HUDEP-2 (cell line): ENCODE measurements at regions not wholly inside any gene's neighbourhood (a gene's known extent, or its start where the extent isn't known, plus 50 kb on each side); places are given as distances from the start of the nearest gene placed in this dataset.

Source experiments
- DNase-seq, 76 experiments: peaks; one replicate each; lab custom pipeline; 2025; ENCODE audit not compliant: unreplicated experiment in 76 of 76; lab: John Stamatoyannopoulos, UW

DNA sequence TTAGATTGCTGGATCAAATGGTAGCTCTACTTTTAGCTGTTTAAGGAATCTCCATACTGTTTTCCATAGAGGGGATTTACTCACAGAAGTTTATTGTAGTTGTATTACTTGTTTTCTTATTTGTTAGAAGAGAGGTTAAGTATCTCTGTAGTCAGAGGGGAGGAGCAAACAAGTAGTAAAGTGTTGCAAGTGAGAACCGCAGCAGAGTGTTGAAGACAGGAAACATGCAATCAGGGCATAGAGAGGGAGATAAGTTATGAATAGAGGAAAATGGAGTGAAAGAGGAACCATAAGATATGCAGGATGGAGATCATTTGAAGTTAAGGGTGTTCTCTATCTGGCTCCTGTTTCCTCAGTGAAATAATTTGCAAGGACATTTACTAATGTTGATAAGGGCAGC lies 331.4 kb upstream of the TMEM229A start:
- DNase-seq: no peak

DNA sequence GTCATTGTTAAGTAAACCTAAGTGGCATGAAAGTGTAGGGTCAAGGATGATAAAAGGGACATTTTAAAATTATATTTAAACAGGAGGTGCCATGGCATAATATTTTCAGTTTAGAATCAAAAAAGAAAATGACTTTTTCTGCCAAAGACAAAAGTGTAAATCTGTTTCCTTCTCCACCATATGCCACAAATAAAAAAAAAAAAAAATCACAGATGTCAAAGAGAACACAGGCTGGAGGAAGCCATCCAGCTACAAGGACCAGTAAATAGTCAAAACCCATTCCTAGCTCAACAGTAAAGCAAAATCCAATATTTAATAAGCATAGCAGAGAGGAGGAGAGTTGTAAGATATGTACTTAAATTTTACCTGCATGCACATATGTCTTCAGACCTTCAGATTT lies 321.3 kb upstream of the TMEM229A start:
- no peak for DNase-seq

DNA sequence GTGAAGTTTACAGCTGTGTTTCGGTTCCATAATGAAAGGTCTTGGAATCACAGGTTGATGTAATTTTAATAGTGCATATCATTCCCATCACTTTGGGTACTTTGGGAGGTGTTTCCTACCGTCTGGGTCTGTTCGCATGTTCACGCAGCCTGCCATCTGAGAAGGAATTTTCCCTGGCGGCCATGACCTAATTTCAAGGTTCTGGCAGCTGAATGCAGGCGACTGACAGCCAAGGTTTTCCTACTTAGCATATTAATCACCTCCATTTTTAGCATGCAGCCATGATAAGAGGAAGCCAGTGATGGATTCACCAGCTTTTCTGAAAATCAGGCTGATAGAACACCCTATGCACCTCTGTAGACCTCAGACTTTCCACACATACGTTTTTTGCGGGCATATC lies 319.1 kb upstream of the TMEM229A start:
- no peak for DNase-seq

DNA sequence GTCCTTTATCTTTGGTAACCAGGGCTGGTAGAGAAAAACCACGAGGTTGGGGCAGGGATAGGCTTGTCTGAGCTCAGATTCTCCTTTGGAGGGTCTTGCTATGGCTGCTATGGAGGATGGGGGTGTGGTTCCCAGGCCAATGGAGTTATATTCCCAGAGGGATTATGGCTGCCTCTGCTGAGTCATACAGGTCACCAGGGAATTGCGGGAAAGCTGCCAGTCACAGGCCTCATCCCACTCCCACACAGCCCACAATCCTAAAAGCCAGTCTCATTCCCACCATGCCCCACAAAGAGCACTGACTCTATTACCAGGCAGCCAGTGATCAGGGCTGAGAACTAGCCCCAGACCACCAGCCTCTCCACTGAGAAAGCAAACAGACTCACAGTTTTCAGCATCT lies 316.6 kb upstream of the TMEM229A start:
- no peak for DNase-seq

DNA sequence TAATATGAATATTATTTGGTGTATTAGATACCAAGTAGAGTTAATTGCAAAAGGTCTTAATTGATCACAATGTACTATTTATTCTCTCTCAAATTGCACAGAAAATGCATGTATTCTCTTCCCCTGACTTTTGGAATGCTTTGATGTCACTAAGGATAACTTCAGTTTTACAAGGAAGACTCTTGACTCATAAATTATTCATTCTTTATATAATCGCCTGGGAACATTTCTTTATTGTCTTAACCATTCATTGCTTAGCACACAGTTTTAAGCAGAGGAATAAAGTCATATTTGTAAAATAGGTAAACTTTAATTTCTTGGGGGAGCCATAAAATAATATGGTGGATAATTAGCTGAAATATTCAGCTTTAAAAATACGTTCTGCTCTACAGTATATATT lies 306.0 kb upstream of the TMEM229A start:
- no peak for DNase-seq

DNA sequence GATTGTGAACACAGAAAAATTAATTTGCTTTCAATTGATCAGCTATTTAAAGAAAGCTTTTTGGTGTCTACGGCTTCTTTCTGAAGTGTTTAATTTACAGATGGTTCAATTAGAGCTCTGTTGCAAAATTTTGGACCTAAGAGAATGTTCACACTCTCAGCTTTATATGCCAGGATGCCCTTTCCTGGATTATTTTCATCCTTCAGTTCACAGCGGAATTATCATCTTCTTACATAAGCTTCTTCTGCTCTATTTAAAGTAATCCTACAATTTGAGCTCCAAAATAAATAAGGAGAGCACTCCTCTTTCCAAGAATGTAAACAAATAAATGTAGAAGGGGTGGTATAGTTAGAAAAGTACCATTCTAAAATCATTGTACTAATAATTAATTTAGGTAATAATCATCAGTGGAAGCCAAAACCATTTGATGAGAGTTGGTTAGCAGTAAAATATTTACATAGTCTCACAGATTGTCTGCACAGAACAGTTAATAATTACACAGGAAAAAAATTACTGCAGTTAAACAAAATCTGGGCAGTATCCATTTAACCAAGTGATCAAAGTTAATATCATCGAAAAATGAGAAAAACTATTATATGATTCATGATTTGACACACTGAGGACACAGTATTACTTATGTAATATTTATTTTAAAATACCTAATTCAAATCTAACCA lies 298.0 kb upstream of the TMEM229A start:
- no peak for DNase-seq

DNA sequence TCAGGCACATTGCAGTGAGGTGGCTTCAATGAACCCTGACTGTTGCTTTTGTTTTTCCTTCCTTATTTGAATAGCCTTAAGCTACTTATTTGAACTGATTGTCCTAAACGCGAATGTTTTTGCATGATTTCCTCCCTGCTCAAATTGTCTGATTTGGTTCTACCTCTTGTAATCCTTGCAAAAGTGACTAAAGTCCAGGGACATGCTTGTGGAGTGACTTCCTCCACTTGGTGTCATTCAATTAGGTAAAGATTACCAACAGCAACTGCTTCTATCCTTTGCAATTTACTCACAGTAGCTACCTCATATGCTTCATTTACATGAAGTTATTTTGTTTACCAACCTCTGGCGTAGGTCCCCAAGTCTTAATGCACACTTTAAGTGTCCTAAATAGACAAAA lies 295.9 kb upstream of the TMEM229A start:
- DNase-seq: no peak

DNA sequence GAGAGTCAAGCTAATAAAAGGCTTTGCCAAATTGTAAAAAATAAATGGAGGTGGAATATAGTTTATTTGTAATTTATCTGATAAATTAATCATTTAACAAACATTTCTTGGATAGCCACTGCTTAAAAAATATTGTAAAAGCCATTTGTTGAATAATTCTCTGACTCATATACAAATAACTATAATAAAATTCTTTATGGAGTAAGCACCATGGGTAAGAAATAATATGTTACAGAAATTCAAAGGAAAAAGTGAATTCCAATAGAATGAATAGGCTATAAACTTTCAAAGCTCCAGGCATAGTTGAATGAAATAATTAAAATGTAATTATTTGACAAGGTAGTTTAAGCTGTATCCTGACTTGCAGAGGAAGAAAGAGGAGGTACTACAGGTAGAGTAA lies 291.4 kb upstream of the TMEM229A start:
- DNase-seq: no peak

DNA sequence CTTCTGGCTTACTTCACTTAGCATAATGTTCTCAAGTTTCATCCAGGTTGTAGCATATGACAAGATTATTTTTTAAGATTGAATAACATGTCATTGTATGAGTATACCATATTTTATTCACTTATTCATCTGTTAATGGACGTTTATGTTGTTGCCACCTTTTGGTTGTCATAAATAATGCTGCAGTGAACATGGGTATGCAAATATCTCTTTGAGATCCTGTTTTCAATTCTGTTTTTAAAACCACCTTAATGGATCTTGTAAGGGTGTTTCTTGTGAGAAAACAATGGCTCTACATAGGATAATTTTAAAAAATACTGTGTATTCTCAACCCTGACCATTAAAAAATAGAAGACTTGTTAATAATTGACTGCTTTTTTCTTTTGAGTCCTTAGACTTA lies 290.7 kb upstream of the TMEM229A start:
- DNase-seq: no peak

DNA sequence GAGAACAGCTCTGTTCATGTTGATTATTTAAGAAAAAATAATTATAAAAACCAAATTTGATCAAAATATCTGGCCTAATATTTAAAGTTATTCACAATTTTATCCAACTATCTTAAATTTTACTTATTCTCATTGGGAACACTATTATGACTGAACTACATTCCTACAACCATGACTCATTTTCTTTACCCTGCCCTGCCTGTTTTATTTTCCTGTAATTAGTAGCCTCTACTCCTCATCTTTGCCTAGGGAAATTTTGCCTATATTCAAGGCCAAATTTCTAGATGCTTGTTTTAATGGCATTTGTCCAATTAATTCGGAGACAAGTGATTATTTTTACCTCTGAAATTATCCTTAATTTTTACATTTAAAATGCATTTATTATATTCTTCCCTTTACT lies 289.7 kb upstream of the TMEM229A start:
- DNase-seq: no peak

DNA sequence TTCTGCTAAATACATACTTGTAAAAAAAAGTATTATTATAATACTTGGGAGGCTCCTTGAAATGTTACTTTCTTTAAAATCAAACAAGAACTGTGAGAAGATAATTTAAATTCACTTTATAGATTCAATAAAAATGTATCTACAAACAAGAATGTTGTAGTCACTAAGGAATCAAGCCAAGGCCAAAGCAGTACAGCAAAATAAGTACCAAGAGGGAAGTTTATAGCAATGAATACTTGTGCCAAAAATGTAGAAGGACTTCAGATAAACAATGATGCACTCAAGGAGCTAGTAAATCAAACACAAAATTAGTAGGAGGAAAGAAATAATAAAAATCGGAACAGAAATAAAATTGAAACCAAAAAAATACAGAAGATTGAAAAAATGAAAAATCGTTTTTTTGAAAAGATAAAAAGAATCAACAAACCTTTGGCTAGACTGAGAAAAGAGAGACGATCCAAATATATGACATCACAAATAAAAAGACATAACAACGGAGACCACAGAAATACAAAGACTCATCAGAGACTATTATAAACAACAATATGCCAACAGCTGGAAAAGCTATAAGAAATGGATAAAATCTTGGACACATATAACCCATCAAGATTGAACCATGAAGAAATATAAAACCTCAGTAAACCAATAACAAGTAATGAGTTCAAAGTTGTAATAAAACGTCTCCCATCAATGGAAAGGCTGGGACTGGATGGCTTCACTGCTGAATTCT lies 286.0 kb upstream of the TMEM229A start:
- DNase-seq: no peak

DNA sequence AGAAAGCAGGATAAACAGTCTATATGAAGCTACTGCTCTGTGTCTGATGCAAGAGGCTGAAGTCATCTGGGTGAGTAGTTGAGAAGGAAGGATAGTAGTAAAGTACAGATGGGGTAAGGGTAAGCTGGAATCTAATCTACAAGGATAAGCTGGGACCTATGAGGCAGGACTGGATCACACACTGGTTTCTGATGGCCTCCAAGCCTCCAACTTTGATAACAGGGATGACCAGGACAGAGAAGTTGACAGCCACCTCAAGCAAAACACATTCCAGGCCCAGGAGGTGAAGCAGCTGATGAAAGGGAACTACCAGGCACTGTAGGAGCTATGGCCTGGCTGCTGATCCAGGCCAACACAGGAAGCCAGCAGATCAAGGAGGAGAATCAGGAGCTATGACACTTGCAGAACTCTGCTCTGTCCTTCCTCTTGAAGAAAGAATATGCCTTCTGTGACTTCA lies 278.1 kb upstream of the TMEM229A start:
- DNase-seq: no peak

DNA sequence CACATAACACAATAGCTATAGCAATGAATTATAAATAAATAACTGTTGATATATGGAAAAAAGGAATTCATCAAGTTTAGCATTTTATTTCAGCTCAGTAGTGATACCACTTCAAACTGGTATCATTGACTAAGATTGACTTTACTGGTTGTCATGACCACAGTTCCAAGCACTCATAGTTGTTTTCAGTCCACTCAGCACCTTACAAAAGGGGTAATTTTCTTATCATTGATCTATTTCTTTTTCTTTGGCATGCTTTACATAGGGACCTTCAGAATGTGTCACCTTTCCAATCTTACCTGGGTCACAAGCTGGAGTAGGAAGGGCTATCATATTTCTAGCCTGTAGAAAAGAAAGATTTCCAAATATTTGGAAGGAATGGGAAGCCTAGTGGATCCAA lies 275.5 kb upstream of the TMEM229A start:
- no peak for DNase-seq

DNA sequence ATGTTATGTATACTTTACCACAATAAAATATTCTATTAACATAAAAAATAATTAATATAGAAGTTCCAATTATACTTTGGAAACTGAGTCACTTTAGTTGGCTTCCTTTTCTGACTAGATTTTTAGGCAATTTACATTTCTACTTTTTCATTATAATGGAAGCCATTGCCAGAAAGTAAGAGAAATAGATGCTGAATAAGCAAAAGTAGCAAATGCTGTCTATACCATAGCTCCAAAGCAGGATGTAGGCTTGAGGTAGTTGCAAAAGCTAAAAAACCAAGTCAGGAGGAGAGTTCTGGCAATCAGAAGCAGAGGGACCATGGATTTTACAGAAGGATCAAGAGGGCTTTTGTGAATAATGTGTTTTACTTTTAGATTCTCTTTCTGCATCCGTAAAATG lies 262.4 kb upstream of the TMEM229A start:
- DNase-seq: no peak

DNA sequence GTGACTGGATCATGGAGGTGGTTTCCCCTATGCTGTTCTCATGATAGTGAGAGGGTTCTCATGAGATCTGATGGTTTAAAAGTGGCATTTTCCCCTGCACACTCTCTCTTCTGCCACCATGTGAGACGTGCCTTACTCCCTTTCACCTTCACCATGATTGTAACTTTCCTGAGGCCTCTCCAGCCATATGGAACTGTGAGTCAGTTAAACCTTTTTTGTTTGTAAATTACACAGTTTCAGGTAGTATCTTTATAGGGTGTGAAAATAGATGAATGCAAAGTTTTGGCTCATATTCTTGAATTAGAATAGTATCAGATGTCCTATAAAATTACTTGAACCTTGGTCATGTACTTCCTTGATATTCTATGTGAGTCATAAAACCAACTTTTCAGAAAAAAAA lies 252.1 kb upstream of the TMEM229A start:
- no peak for DNase-seq

DNA sequence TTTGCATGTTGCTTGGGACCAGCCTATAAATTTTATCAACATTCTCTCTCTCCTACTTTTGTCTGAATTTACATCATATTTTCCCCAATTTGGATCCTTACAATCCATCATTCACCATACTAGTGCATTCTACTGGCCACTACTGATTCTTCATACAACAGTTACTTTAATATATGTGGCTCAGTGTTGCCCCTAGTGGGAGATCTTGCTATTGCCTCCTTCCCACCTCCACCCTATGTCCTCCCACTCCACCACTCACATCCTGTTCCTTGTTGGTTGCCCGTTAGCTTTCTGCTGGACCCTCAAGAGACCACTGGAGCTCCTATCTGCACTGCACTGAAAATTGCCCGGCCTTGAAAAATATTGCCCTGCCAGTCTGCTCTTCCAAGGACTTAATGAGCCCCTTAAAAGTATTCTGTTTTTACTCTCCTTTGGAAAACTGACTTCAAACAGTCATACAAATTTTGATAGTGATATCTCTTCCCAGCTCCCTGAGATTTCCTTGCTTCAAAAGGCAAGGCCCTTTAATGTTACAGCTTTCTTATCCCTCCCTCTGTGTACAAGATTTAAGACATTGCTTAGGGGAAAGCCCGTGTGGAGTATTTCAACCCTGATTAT lies 243.2 kb upstream of the TMEM229A start:
- peak in 20 of 76 experiments; percentile 0 to 30 (median 6) for DNase-seq

DNA sequence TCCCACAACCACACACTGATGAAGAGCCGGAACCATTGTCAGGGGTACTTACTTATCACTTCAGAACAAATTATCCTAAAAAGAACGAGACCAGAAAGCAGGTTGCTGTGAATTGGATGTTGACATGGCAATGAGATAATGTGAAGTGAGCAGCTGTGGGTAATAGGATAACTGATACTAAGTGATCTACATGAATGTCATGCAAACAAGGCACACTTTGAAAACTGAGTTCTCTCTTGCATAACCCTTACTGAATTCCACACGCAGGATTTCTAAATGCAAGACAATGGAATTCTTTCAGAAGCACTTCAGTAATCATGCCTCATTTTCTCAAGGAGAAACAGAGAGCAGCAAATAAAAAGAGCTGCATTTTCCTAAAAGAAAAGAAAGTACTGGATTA lies 242.5 kb upstream of the TMEM229A start:
- DNase-seq: no peak

DNA sequence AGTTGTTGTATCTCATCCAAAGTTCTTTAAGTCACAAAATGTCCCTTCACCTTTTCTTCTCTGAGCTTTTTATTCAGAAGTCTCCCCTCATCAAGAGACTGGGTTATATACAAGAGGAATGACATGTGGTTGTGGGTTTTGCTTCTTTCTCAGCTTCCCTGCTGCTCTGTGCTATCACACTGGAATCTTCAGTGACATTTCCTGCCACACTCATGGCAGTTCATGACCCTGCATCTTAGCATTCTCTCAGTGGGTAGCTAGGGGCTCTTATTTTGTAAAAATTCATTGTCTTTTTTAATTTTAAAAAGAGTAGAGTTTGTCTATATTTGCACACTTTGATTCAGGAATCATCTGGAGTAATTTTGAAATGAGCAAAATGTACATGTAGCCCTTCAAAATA lies 236.9 kb upstream of the TMEM229A start:
- no peak for DNase-seq

DNA sequence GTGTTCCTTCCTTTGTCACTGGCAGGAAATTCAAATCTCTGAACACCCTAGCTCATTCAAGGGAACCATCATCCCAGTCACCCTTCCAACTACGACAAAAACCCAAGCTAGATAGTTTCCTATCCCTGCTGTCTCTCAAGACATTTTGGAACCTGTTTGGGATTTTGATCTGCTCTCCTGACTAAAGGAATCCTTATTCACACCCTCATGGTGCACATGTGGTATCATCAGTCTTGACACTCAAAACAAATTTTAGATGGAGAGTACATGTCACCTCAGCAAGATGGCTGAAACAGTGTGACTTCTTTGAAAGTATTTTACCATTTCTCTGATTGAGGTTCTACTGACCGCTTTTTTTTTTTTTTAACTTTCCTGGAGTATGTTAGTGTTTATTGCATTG lies 234.3 kb upstream of the TMEM229A start:
- no peak for DNase-seq

DNA sequence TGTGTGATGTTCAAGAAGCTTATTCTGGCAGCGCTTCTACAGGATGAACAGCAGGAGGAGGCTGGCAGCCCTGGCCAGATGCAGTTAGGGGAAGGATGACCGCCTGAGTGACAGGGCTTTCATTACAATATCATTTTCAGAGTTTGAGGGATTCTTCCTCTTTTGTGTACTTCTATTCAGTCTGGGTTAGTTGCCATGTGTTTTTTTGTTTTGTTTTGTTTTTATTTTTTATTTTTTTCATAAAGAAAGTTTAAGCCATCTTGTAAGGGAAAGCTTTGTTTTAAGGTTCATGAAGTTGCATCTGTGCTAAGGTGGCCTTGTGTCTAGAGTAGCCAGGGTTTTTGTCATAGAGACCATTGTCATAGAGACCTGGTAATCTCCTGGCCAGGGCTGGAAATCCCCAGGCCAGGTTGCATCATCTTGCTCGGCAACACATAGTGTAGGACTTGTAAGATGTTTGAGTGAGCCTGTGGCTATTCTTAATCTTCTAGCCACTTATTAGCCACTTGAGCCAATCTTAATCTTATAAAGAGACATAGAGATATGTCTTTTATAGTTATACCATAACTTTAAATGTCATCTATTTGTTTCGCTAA lies 230.5 kb upstream of the TMEM229A start:
- no peak for DNase-seq

DNA sequence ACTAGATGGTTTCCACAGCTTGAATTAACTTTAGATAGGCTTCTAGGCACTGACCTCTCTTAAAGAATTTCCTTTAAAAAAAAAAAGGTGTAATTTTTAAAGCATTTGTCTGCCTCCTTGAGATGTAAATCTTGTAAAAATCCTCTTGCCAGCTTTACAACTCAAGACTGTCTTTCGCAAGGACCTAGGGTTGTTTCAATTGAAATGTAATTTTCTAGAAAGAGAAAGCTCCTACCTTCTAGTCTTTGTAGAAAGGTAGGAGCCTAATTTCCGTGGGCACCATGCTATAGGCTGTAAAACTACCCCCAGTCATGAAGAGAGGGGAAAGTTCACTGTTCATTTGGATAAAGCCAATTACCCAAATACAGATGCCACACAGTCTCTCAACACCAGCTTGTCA lies 228.8 kb upstream of the TMEM229A start:
- DNase-seq: no peak
